Left ventricle myocardium inferior (tissue), 1 donor: ENCODE measurements at regions not wholly inside any gene's neighbourhood (a gene's known extent, or its start where the extent isn't known, plus 50 kb on each side); places are given as distances from the start of the nearest gene placed in this dataset.

Experiments
- DNase-seq: peaks from one replicate; pipeline ENCODE4 v3.0.0-alpha.2; 2020
- H3K27ac ChIP-seq: fragments of 200-600 bp; replicated peaks from 2 replicates; pipeline ENCODE4 v1.8.0; 2021
- H3K27me3 ChIP-seq: fragments of 200-600 bp; 2 replicates; pipeline ENCODE4 v1.8.0; 2021; ENCODE audit warnings: low read depth
- H3K36me3 ChIP-seq: fragments of 200-600 bp; 2 replicates; pipeline ENCODE4 v1.8.0; 2021
- H3K4me1 ChIP-seq: fragments of 200-600 bp; 2 replicates; pipeline ENCODE4 v1.8.0; 2021
- H3K4me3 ChIP-seq: fragments of 200-600 bp; 2 replicates; pipeline ENCODE4 v1.8.0; 2021; ENCODE audit warnings: mild to moderate bottlenecking, moderate library complexity
- H3K9me3 ChIP-seq: fragments of 200-600 bp; replicated peaks from 2 replicates; pipeline ENCODE4 v1.8.0; 2021
- intact Hi-C: fragments of 100-400 bp; cut with micrococcal nuclease; formaldehyde crosslinking; loops from one replicate; pipeline ENCODE4 v1.11.0; 2022
- TF ChIP-seq, protein P1 (sequence below): fragments of 200-600 bp; IDR thresholded peaks from 2 replicates; pipeline ENCODE4 v1.8.0; 2021; ENCODE audit warnings: antibody characterized with exemption, mild to moderate bottlenecking, borderline replicate concordance
- donor health status: DM: no; HTN: yes; CAD: no; lungs with severe emphysema.

DNA sequence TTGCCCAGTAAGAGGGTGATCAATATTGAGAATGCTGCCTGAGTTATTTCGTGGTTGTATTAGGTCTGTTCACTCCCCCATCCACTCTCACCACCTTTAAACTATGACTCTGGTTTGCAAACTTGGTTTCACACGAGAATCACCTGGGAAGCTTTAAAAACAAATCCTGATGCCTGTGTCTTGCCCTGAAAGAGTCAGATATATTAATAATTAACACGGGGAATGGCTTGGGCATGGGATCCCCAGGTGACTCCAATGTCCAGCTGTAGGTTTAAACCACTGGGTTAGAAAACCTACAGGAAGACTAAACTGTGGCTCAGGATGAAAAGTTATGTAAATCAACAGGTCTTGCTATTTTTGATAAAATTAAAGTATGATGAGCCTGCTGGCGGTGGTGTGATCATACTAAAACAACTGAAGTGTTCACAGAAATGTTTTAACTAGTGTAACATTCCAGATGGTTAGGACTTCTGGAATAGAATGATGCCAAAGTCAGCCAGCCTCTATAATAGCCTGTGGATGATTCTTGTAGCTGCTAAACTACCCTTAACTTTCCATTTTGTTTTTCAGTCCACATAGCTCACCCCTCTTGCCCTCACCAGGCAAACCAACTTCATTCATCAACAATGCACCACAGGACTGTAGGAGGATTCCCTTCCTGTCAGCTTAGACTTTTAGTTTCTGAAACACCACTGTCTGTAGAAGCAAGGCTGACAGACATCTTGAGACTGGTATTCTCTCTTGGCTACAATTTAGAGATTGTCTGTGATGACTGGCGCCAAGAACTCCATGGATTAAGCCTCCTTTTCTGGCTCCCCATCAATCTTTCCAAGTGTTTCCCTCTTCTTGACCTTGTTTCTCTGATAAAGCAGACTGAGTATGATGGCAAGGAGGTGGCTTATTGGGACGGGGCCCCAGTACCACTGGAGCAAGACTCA, 119.1 kb upstream of the ADAMTS9 start:
- intact Hi-C loops, result no loop called here
- Histone ChIP-seq H3K27ac (no peak overlapping the region), H3K4me3 (no peak overlapping the region), H3K4me1 (peaks cover 3% of the 10 kb centered on the region), H3K27me3 (no peaks in the 10 kb centered on the region), H3K9me3 (no peaks in the 10 kb centered on the region), H3K36me3 (no peaks in the 10 kb centered on the region)
- TF ChIP-seq, protein P1, sequence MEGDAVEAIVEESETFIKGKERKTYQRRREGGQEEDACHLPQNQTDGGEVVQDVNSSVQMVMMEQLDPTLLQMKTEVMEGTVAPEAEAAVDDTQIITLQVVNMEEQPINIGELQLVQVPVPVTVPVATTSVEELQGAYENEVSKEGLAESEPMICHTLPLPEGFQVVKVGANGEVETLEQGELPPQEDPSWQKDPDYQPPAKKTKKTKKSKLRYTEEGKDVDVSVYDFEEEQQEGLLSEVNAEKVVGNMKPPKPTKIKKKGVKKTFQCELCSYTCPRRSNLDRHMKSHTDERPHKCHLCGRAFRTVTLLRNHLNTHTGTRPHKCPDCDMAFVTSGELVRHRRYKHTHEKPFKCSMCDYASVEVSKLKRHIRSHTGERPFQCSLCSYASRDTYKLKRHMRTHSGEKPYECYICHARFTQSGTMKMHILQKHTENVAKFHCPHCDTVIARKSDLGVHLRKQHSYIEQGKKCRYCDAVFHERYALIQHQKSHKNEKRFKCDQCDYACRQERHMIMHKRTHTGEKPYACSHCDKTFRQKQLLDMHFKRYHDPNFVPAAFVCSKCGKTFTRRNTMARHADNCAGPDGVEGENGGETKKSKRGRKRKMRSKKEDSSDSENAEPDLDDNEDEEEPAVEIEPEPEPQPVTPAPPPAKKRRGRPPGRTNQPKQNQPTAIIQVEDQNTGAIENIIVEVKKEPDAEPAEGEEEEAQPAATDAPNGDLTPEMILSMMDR, result no peak
- no peak for DNase-seq

DNA sequence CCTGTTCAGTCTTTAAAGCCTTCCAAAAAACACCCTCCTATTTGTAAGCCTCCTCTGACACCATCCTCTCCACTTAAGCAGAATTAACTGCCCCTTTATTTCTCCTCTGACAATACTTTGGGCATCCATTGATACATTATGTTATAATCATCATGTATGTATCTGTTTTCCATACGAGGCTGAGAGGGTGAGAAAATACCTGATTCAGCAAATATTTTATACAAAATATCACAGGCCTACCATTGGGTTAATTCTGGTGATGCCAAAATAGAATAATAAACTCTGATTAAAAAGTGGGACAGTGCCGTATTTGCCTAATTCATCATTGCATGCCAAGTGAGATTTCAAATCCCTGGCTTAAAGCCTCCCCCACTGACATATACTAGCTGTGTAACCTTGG, 118.2 kb upstream of the ADAMTS9 start:
- TF ChIP-seq, protein P1, result no peak
- no peak overlapping the region for H3K27ac ChIP-seq
- no peak overlapping the region for H3K4me3 ChIP-seq
- intact Hi-C loops, result no loop called here
- no peaks in the 10 kb centered on the region for H3K36me3 ChIP-seq
- peaks cover 6% of the 10 kb centered on the region for H3K4me1 ChIP-seq
- H3K9me3 ChIP-seq, result no peaks in the 10 kb centered on the region
- H3K27me3 ChIP-seq, result no peaks in the 10 kb centered on the region
- no peak for DNase-seq

DNA sequence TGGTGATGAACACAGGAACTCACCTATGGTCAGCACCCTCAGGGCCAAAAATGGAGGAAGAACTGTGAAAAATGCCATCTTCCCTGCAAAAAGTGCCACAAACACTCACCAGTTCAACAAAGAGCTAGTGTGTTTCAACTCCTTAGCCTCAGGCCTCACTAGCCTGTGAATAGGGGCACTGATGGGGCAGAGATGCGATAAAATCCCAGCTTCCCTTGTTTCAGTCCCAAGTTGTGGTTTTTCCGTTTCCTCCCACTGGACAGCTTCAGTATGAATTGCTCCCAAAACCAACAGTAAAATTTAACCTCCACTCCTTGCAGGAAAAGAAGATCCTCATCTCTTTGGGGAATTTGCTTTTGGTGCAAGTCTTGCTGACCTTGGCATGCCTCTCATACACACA, 117.4 kb upstream of the ADAMTS9 start:
- no peak for DNase-seq
- no peaks in the 10 kb centered on the region for H3K27me3 ChIP-seq
- intact Hi-C loops, result no loop called here
- H3K4me3 ChIP-seq, result no peak overlapping the region
- H3K4me1 ChIP-seq, result peaks cover 6% of the 10 kb centered on the region
- H3K9me3 ChIP-seq, result no peaks in the 10 kb centered on the region
- TF ChIP-seq, protein P1, result no peak
- H3K36me3 ChIP-seq, result no peaks in the 10 kb centered on the region
- no peak overlapping the region for H3K27ac ChIP-seq

DNA sequence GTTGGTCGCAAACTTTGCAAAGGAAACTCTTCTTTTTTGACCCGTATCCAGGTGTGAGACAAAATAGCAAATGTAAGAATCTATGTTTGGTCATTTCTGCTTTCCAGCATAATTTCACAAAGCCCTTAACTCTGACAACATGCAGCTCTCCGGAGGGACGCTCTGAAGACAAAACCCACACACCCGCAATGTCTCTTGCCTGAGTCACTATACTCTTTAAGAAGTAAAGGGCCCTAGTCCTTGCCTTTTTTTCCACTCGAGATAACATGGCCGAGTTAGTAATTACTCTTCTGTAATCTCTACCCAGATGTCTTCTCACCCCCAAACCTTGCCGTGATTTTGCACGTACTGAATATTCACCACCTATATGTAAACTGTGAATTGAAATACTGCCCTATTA, 115.7 kb upstream of the ADAMTS9 start:
- DNase-seq, result no peak
- H3K9me3 ChIP-seq, result no peaks in the 10 kb centered on the region
- no peak overlapping the region for H3K27ac ChIP-seq
- no peaks in the 10 kb centered on the region for H3K27me3 ChIP-seq
- TF ChIP-seq, protein P1, result no peak
- H3K36me3 ChIP-seq, result no peaks in the 10 kb centered on the region
- peaks cover 8% of the 10 kb centered on the region for H3K4me1 ChIP-seq
- intact Hi-C loops, result no loop called here
- no peak overlapping the region for H3K4me3 ChIP-seq

DNA sequence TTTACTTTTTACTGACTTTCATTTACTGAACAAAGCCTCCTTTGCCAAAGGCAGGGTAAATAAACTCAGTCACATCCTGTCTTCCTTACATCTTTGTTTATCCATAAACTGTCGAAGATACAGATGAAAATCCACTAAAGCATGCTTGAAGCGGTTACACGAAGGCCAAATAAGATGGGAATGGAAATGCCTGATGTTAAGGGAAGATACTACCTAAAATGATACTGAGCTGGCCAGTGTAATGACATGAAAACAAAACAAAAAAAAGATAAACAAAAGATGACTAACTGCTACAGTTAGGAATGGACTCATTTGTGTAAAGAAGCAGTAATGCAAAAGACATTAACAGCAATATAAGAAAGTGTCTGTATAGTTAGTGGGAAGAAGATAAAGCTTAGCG, 114.7 kb upstream of the ADAMTS9 start:
- Histone ChIP-seq H3K4me3 (no peak overlapping the region), H3K4me1 (peaks cover 14% of the 10 kb centered on the region), H3K9me3 (no peaks in the 10 kb centered on the region), H3K27ac (no peak overlapping the region), H3K27me3 (no peaks in the 10 kb centered on the region), H3K36me3 (no peaks in the 10 kb centered on the region)
- intact Hi-C loops, result no loop called here
- TF ChIP-seq, protein P1, result no peak
- no peak for DNase-seq
